NB4 (cell line): ENCODE measurements at regions not wholly inside any gene's neighbourhood (a gene's known extent, or its start where the extent isn't known, plus 50 kb on each side); places are given as distances from the start of the nearest gene placed in this dataset.

Experiments used
- MYC ChIP-seq: IDR thresholded peaks from 2 replicates; pipeline ENCODE4 v1.6.1; 2011; ENCODE audit warnings: low read depth, low read length
- TF ChIP-seq, protein P1 (sequence below): IDR thresholded peaks from one replicate; pipeline ENCODE4 v1.5.1; 2012; ENCODE audit warnings: low read depth, low read length
- TF ChIP-seq, protein P2 (sequence below): IDR thresholded peaks from 2 replicates; pipeline ENCODE4 v1.6.1; 2011; ENCODE audit warnings: low read depth, low read length

- TF ChIP-seq, protein P1, sequence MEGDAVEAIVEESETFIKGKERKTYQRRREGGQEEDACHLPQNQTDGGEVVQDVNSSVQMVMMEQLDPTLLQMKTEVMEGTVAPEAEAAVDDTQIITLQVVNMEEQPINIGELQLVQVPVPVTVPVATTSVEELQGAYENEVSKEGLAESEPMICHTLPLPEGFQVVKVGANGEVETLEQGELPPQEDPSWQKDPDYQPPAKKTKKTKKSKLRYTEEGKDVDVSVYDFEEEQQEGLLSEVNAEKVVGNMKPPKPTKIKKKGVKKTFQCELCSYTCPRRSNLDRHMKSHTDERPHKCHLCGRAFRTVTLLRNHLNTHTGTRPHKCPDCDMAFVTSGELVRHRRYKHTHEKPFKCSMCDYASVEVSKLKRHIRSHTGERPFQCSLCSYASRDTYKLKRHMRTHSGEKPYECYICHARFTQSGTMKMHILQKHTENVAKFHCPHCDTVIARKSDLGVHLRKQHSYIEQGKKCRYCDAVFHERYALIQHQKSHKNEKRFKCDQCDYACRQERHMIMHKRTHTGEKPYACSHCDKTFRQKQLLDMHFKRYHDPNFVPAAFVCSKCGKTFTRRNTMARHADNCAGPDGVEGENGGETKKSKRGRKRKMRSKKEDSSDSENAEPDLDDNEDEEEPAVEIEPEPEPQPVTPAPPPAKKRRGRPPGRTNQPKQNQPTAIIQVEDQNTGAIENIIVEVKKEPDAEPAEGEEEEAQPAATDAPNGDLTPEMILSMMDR = no peak
- TF ChIP-seq, protein P2, sequence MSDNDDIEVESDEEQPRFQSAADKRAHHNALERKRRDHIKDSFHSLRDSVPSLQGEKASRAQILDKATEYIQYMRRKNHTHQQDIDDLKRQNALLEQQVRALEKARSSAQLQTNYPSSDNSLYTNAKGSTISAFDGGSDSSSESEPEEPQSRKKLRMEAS = no peak
- TF ChIP-seq MYC = no peak
Measured at GRCh38 chr9:78567693-78568092, 270.8 kb downstream of the PSAT1 start.
